Lung microvascular endothelial cell (primary cell): ENCODE measurements at regions not wholly inside any gene's neighbourhood (a gene's known extent, or its start where the extent isn't known, plus 50 kb on each side); places are given as distances from the start of the nearest gene placed in this dataset.
A peak's percentile ranks its signal among the peaks of the same experiment; 100 is the strongest.
"Not testable (repeated sequence)": the region's sequence is repeated elsewhere in the genome, so short reads cannot be mapped to it uniquely, and the experiment has no call there.

Source experiments
- DNase-seq, 2 donors: peaks; one replicate each; pipeline versions ENCODE4 v3.0.0 to v3.0.0-alpha.2; 2010; ENCODE audit warnings: low read depth in 2 of 2

GRCh38 chr10:61010863-61011262 lies 66.9 kb upstream of the RHOBTB1 start:
- DNase-seq = no peak

- not testable (repeated sequence) for DNase-seq
Observed at GRCh38 chr10:61003069-61003468, 59.1 kb upstream of the RHOBTB1 start.

GRCh38 chr10:61001731-61002122 lies 57.7 kb upstream of the RHOBTB1 start:
- no peak for DNase-seq

GRCh38 chr10:61000769-61001730 lies 57.1 kb upstream of the RHOBTB1 start:
- peak; percentile 2 to 45 for DNase-seq

- DNase-seq = peak in 1 of 2 donors; percentile 31
Observed at GRCh38 chr10:60998932-60999331, 54.9 kb upstream of the RHOBTB1 start.

- DNase-seq = no peak
Observed at GRCh38 chr10:60994128-60994527, 50.1 kb upstream of the RHOBTB1 start.
